ENCODE measurements at regions not wholly inside any gene's neighbourhood (a gene's known extent, or its start where the extent isn't known, plus 50 kb on each side); places are given as distances from the start of the nearest gene placed in this dataset.

DNA sequence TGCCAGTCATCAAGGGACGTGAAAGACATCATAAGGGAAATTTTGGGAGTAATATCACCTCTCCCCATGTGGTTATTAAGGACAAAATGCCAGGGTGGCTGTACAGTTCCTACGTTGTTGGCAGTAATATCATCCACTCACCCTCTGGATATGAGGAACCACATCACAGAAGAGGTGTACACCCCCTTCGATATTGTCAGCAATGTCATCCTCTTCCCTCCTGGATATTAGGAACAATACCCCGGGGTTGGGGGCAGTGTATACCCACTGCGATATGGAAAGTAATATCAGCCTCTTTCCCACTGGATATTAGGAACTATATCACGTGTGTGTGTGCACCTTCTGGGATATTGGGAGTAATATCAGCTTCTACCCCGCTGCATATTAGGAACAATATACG, 1933.3 kb downstream of the SUCLG1 start:
- H3K4me2 ChIP-seq (ENCODE audit: low read depth, low read length): no peak overlapping the region
- no peaks in the 10 kb centered on the region for H3K79me2 ChIP-seq (ENCODE audit: low read length)
- no peak overlapping the region for H3K27ac ChIP-seq (ENCODE audit: low read length)
- no peaks in the 10 kb centered on the region for H3K36me3 ChIP-seq (replicated peaks; ENCODE audit: insufficient read depth, low read length)
- no peaks in the 10 kb centered on the region for H4K20me1 ChIP-seq (ENCODE audit: insufficient read depth, low read length)
- no peaks in the 10 kb centered on the region for H3K9me2 ChIP-seq (replicated peaks; ENCODE audit: insufficient read depth, low read length)
- DNase-seq: no peak
- TF ChIP-seq EZH2phosphoT487 (IDR thresholded peaks at IDR 0.05; ENCODE audit: low read length): no peak
- TF ChIP-seq EZH2 (optimal IDR thresholded peaks at IDR 0.05; ENCODE audit: low read depth, low read length): no peak
- TF ChIP-seq, protein P1, sequence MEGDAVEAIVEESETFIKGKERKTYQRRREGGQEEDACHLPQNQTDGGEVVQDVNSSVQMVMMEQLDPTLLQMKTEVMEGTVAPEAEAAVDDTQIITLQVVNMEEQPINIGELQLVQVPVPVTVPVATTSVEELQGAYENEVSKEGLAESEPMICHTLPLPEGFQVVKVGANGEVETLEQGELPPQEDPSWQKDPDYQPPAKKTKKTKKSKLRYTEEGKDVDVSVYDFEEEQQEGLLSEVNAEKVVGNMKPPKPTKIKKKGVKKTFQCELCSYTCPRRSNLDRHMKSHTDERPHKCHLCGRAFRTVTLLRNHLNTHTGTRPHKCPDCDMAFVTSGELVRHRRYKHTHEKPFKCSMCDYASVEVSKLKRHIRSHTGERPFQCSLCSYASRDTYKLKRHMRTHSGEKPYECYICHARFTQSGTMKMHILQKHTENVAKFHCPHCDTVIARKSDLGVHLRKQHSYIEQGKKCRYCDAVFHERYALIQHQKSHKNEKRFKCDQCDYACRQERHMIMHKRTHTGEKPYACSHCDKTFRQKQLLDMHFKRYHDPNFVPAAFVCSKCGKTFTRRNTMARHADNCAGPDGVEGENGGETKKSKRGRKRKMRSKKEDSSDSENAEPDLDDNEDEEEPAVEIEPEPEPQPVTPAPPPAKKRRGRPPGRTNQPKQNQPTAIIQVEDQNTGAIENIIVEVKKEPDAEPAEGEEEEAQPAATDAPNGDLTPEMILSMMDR (IDR thresholded peaks at IDR 0.05; ENCODE audit: low read length): no peak
- H3K9ac ChIP-seq (ENCODE audit: low read length): no peak overlapping the region
- H3K27me3 ChIP-seq (replicated peaks; ENCODE audit: insufficient read depth, low read length): no peaks in the 10 kb centered on the region
- no peaks in the 10 kb centered on the region for H3K4me1 ChIP-seq (ENCODE audit: low read length)
- H3K4me3 ChIP-seq (ENCODE audit: low read length): no peak overlapping the region
- H2AFZ ChIP-seq (ENCODE audit: low read length): no peak overlapping the region
- H3F3A ChIP-seq (ENCODE audit: insufficient read depth, low read length): no peaks in the 10 kb centered on the region
- H3K9me3 ChIP-seq (replicated peaks; ENCODE audit: insufficient read depth, low read length): no peaks in the 10 kb centered on the region

- H3K9me3 ChIP-seq (replicated peaks; ENCODE audit: insufficient read depth, low read length): no peaks in the 10 kb centered on the region
- TF ChIP-seq EZH2 (optimal IDR thresholded peaks at IDR 0.05; ENCODE audit: low read depth, low read length) (no peak), EZH2phosphoT487 (IDR thresholded peaks at IDR 0.05; ENCODE audit: low read length) (no peak)
- TF ChIP-seq, protein P1 (IDR thresholded peaks at IDR 0.05; ENCODE audit: low read length): no peak
Measured at GRCh38 chr2:82524826-82525225, 1934.3 kb downstream of the SUCLG1 start.

GRCh38 chr2:82511894-82512293, 1947.2 kb downstream of the SUCLG1 start:
- H3F3A ChIP-seq (ENCODE audit: insufficient read depth, low read length): no peaks in the 10 kb centered on the region
- H3K9ac ChIP-seq (ENCODE audit: low read length): no peak overlapping the region
- no peak overlapping the region for H3K4me2 ChIP-seq (ENCODE audit: low read depth, low read length)
- H3K27ac ChIP-seq (ENCODE audit: low read length): no peak overlapping the region
- H3K9me3 ChIP-seq (replicated peaks; ENCODE audit: insufficient read depth, low read length): no peaks in the 10 kb centered on the region
- H3K36me3 ChIP-seq (replicated peaks; ENCODE audit: insufficient read depth, low read length): no peaks in the 10 kb centered on the region
- H4K20me1 ChIP-seq (ENCODE audit: insufficient read depth, low read length): no peaks in the 10 kb centered on the region
- DNase-seq: no peak
- no peaks in the 10 kb centered on the region for H3K4me1 ChIP-seq (ENCODE audit: low read length)
- H3K27me3 ChIP-seq (replicated peaks; ENCODE audit: insufficient read depth, low read length): no peaks in the 10 kb centered on the region
- TF ChIP-seq, protein P1 (IDR thresholded peaks at IDR 0.05; ENCODE audit: low read length): no peak
- TF ChIP-seq EZH2phosphoT487 (IDR thresholded peaks at IDR 0.05; ENCODE audit: low read length) (no peak), EZH2 (optimal IDR thresholded peaks at IDR 0.05; ENCODE audit: low read depth, low read length) (no peak)
- no peak overlapping the region for H3K4me3 ChIP-seq (ENCODE audit: low read length)
- no peak overlapping the region for H2AFZ ChIP-seq (ENCODE audit: low read length)
- no peaks in the 10 kb centered on the region for H3K9me2 ChIP-seq (replicated peaks; ENCODE audit: insufficient read depth, low read length)
- H3K79me2 ChIP-seq (ENCODE audit: low read length): no peaks in the 10 kb centered on the region

More at GRCh38 chr2:82524826-82525225, 1934.3 kb downstream of the SUCLG1 start:
- no peak overlapping the region for H2AFZ ChIP-seq (ENCODE audit: low read length)
- no peaks in the 10 kb centered on the region for H3K27me3 ChIP-seq (replicated peaks; ENCODE audit: insufficient read depth, low read length)
- H3K4me3 ChIP-seq (ENCODE audit: low read length): no peak overlapping the region
- DNase-seq: no peak
- no peak overlapping the region for H3K9ac ChIP-seq (ENCODE audit: low read length)
- no peaks in the 10 kb centered on the region for H3K9me2 ChIP-seq (replicated peaks; ENCODE audit: insufficient read depth, low read length)
- H3F3A ChIP-seq (ENCODE audit: insufficient read depth, low read length): no peaks in the 10 kb centered on the region
- H3K27ac ChIP-seq (ENCODE audit: low read length): no peak overlapping the region
- no peaks in the 10 kb centered on the region for H3K36me3 ChIP-seq (replicated peaks; ENCODE audit: insufficient read depth, low read length)
- no peaks in the 10 kb centered on the region for H3K79me2 ChIP-seq (ENCODE audit: low read length)
- H4K20me1 ChIP-seq (ENCODE audit: insufficient read depth, low read length): no peaks in the 10 kb centered on the region
- no peak overlapping the region for H3K4me2 ChIP-seq (ENCODE audit: low read depth, low read length)
- H3K4me1 ChIP-seq (ENCODE audit: low read length): no peaks in the 10 kb centered on the region
